HEK293 (cell line): ENCODE measurements at regions not wholly inside any gene's neighbourhood (a gene's known extent, or its start where the extent isn't known, plus 50 kb on each side); places are given as distances from the start of the nearest gene placed in this dataset.

Experiments used
- BCL11A ChIP-seq: fragments of 450-650 bp; formaldehyde crosslinking; IDR thresholded peaks from 2 replicates; pipeline ENCODE4 v1.5.1; 2016; ENCODE audit warnings: low read depth, missing biosample characterization, missing genetic modification characterization
- CTCF ChIP-seq: fragments of 450-650 bp; formaldehyde crosslinking; IDR thresholded peaks from 2 replicates; pipeline ENCODE4 v1.5.1; 2016; ENCODE audit warnings: missing biosample characterization, missing genetic modification characterization
- HOXA7 ChIP-seq: sonication (generic); formaldehyde crosslinking; IDR thresholded peaks from 2 replicates; pipeline ENCODE4 v1.8.1; 2022; ENCODE audit warnings: missing genetic modification reagents, borderline replicate concordance
- ZBTB7A ChIP-seq: fragments of 450-650 bp; formaldehyde crosslinking; IDR thresholded peaks from 2 replicates; pipeline ENCODE4 v1.5.1; 2016; ENCODE audit warnings: low read depth, missing biosample characterization, missing genetic modification characterization
- ZNF121 ChIP-seq: fragments of 450-650 bp; formaldehyde crosslinking; IDR thresholded peaks from 2 replicates; pipeline ENCODE4 v1.5.1; 2016; ENCODE audit warnings: missing biosample characterization, missing genetic modification characterization
- ZNF140 ChIP-seq: fragments of 450-650 bp; formaldehyde crosslinking; IDR thresholded peaks from 2 replicates; pipeline ENCODE4 v1.5.1; 2016; ENCODE audit warnings: missing biosample characterization, missing genetic modification characterization
- ZNF174 ChIP-seq: fragments of 450-650 bp; formaldehyde crosslinking; IDR thresholded peaks from 2 replicates; pipeline ENCODE4 v1.5.0; 2017; ENCODE audit warnings: missing biosample characterization, mild to moderate bottlenecking, missing genetic modification characterization
- ZNF274 ChIP-seq, 2 experiments: fragments of 200-500 bp in 1 of 2; fragments of 450-650 bp in 1 of 2; sonication (Bioruptor generic) in 1 of 2; formaldehyde crosslinking in 1 of 2; IDR thresholded peaks; 2 replicates each; pipeline versions ENCODE4 v1.5.1 to v1.6.1; 2014 to 2016; ENCODE audit warnings: borderline replicate concordance in 1 of 2, inconsistent platforms in 1 of 2, low read length in 1 of 2, missing biosample characterization in 1 of 2, missing genetic modification characterization in 1 of 2
- ZNF449 ChIP-seq: fragments of 450-650 bp; formaldehyde crosslinking; IDR thresholded peaks from 2 replicates; pipeline ENCODE4 v1.5.1; 2017; ENCODE audit warnings: missing biosample characterization, mild to moderate bottlenecking, missing genetic modification characterization, moderate library complexity
- ZNF645 ChIP-seq: fragments of 450-650 bp; formaldehyde crosslinking; IDR thresholded peaks from 2 replicates; pipeline ENCODE4; 2016; ENCODE audit warnings: missing biosample characterization, missing genetic modification characterization

- no peak for TF ChIP-seq HOXA7 (CRISPR knock-in tag)
- no peak for TF ChIP-seq ZBTB7A
- TF ChIP-seq ZNF140 (tag by site-specific recombination) = no peak
- no peak for TF ChIP-seq CTCF (tag by site-specific recombination)
- no peak for TF ChIP-seq ZNF645 (tag by site-specific recombination)
- no peak for TF ChIP-seq ZNF449 (tag by site-specific recombination)
- TF ChIP-seq BCL11A (tag by site-specific recombination) = no peak
- TF ChIP-seq ZNF274 (IDR thresholded peaks at IDR 0.05; ENCODE audit: low read length) = no peak
- no peak for TF ChIP-seq ZNF274 (tag by site-specific recombination; IDR thresholded peaks at IDR 0.05; ENCODE audit: borderline replicate concordance)
- TF ChIP-seq ZNF174 (tag by site-specific recombination) = no peak
- TF ChIP-seq ZNF121 = no peak
These were observed 131.3 kb downstream of the FASLG start for GRCh38 chr1:172790245-172790644.
